ENCODE measurements at regions not wholly inside any gene's neighbourhood (a gene's known extent, or its start where the extent isn't known, plus 50 kb on each side); places are given as distances from the start of the nearest gene placed in this dataset.

DNA sequence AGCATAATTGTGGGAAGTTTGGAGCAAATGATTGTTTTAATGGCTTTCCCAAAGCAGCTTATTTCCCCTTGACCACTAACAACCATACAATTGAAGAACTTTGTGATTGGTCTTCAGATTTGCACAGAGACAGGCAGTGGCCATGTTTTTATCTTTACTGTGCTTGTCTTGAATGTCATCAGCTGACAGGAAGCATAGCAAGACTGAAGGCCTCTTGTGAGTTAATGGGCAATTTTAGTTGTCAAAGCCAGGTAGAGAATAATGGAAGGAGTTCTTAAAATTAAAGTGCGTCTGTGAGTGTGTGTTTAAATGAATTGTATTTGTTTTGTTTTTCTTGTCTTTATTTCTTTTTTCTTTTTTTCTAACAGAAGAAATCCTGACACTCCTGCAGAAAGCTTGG, 809.9 kb downstream of the TSN start:
- TF ChIP-seq, protein P1, sequence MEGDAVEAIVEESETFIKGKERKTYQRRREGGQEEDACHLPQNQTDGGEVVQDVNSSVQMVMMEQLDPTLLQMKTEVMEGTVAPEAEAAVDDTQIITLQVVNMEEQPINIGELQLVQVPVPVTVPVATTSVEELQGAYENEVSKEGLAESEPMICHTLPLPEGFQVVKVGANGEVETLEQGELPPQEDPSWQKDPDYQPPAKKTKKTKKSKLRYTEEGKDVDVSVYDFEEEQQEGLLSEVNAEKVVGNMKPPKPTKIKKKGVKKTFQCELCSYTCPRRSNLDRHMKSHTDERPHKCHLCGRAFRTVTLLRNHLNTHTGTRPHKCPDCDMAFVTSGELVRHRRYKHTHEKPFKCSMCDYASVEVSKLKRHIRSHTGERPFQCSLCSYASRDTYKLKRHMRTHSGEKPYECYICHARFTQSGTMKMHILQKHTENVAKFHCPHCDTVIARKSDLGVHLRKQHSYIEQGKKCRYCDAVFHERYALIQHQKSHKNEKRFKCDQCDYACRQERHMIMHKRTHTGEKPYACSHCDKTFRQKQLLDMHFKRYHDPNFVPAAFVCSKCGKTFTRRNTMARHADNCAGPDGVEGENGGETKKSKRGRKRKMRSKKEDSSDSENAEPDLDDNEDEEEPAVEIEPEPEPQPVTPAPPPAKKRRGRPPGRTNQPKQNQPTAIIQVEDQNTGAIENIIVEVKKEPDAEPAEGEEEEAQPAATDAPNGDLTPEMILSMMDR (IDR thresholded peaks at IDR 0.05; ENCODE audit: low read depth, low read length, poor library complexity, severe bottlenecking): no peak
- no peak for TF ChIP-seq EZH2phosphoT487 (IDR thresholded peaks at IDR 0.05; ENCODE audit: borderline replicate concordance, low read length)
